GM23338 (cell line): ENCODE measurements at regions not wholly inside any gene's neighbourhood (a gene's known extent, or its start where the extent isn't known, plus 50 kb on each side); places are given as distances from the start of the nearest gene placed in this dataset.

Source experiments
- CREB1 ChIP-seq: fragments of 250-450 bp; sonication (Bioruptor Pico); IDR thresholded peaks from 2 replicates; pipeline ENCODE4 v1.5.0; 2020; ENCODE audit warnings: low read depth, mild to moderate bottlenecking, moderate library complexity
- CTCF ChIP-seq, 2 experiments: fragments of 200-600 bp in 1 of 2; sonication (generic) in 1 of 2; conservative IDR thresholded peaks; 2 replicates each; pipeline versions ENCODE4 v1.5.1 to v1.6.1; 2016 to 2017; ENCODE audit warnings: antibody characterized with exemption in 2 of 2, low read depth in 2 of 2, mild to moderate bottlenecking in 2 of 2, moderate library complexity in 1 of 2
- EZH2phosphoT487 ChIP-seq: fragments of 200-600 bp; sonication (generic); IDR thresholded peaks from one replicate; pipeline ENCODE4 v1.8.1; 2018; ENCODE audit warnings: antibody characterized with exemption; ENCODE audit not compliant: unreplicated experiment
- POLR2AphosphoS5 ChIP-seq: IDR thresholded peaks from 2 replicates; pipeline ENCODE4 v1.6.1; 2016; ENCODE audit warnings: antibody characterized with exemption, low read depth
- REST ChIP-seq: IDR thresholded peaks from one replicate; pipeline ENCODE4 v1.6.1; 2018; ENCODE audit warnings: antibody characterized with exemption; ENCODE audit not compliant: unreplicated experiment

DNA sequence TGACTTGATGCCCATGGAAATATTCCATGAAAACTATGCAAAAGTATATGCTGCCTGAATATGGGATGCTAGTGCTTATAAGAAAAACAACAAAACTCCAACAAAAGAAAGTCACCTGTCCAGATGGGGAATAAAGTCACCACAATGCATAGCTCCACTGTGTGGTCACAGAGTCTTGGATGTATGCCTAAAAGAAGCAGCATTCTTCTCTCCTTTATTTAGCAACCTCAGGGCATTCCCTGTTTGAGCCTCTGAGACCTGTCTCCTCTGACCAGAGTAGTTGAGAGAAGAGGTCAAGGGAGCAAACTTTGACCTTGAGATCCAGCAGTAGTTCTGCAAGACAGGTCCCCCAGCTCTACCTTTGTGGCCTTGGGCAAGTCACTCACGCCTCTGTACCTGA lies 287.5 kb downstream of the MED10 start:
- TF ChIP-seq CTCF (conservative IDR thresholded peaks at IDR 0.05; ENCODE audit: low read depth in 2 of 2) (no peak), CREB1 (CRISPR knock-in tag) (no peak), POLR2AphosphoS5 (no peak), REST (no peak), EZH2phosphoT487 (no peak)
